ENCODE measurements at regions not wholly inside any gene's neighbourhood (a gene's known extent, or its start where the extent isn't known, plus 50 kb on each side); places are given as distances from the start of the nearest gene placed in this dataset.

- Histone ChIP-seq H3K4me3 (ENCODE audit: low read depth, low read length) (no peak overlapping the region), H3K27me3 (ENCODE audit: control insufficient read depth, insufficient read depth, low read length) (no peaks in the 10 kb centered on the region), H3K27ac (ENCODE audit: low read depth, low read length) (no peak overlapping the region), H3K9me3 (ENCODE audit: control insufficient read depth, insufficient read depth, low read length) (no peaks in the 10 kb centered on the region)
- POLR2A ChIA-PET: interaction anchor here (0.5 to 2.1 kb wide), 5 partner anchors 37 to 185 kb away, joined by 3 to 11 read pairs (median 8); partner anchors contain the start of gene TJP1
- DNase-seq (ENCODE audit: low read depth, low spot score): no peak
- CTCF ChIA-PET: interaction anchor here (0.6 to 3.3 kb wide), 59 partner anchors 9 to 260 kb away, joined by 3 to 126 read pairs (median 6); partner anchors contain the start of gene TJP1
- TF ChIP-seq, protein P1, sequence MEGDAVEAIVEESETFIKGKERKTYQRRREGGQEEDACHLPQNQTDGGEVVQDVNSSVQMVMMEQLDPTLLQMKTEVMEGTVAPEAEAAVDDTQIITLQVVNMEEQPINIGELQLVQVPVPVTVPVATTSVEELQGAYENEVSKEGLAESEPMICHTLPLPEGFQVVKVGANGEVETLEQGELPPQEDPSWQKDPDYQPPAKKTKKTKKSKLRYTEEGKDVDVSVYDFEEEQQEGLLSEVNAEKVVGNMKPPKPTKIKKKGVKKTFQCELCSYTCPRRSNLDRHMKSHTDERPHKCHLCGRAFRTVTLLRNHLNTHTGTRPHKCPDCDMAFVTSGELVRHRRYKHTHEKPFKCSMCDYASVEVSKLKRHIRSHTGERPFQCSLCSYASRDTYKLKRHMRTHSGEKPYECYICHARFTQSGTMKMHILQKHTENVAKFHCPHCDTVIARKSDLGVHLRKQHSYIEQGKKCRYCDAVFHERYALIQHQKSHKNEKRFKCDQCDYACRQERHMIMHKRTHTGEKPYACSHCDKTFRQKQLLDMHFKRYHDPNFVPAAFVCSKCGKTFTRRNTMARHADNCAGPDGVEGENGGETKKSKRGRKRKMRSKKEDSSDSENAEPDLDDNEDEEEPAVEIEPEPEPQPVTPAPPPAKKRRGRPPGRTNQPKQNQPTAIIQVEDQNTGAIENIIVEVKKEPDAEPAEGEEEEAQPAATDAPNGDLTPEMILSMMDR (IDR thresholded peaks at IDR 0.05; ENCODE audit: low read depth, low read length): no peak
These were observed 103.8 kb upstream of the TJP1 start for GRCh38 chr15:29926083-29926388.

GRCh38 chr15:29925227-29926082 lies 103.2 kb upstream of the TJP1 start:
- ChIA-PET POLR2A (interaction anchor here (0.5 to 2.1 kb wide), 9 partner anchors 8 to 184 kb away, joined by 3 to 11 read pairs (median 4); partner anchors contain the start of gene TJP1), CTCF (interaction anchor here (0.5 to 3.3 kb wide), 70 partner anchors 9 to 780 kb away, joined by 3 to 126 read pairs (median 5); partner anchors contain the start of gene TJP1)
- Histone ChIP-seq H3K27ac (ENCODE audit: low read depth, low read length) (no peak overlapping the region), H3K4me3 (ENCODE audit: low read depth, low read length) (no peak overlapping the region), H3K27me3 (ENCODE audit: control insufficient read depth, insufficient read depth, low read length) (no peaks in the 10 kb centered on the region), H3K9me3 (ENCODE audit: control insufficient read depth, insufficient read depth, low read length) (no peaks in the 10 kb centered on the region)
- peak; percentile 44 for DNase-seq (ENCODE audit: low read depth, low spot score)
- TF ChIP-seq, protein P1 (IDR thresholded peaks at IDR 0.05; ENCODE audit: low read depth, low read length): peak; percentile 90

- ChIA-PET CTCF (interaction anchor here (0.6 to 3.3 kb wide), 22 partner anchors 8 to 258 kb away, joined by 3 to 126 read pairs (median 10); no protein-coding TSS in a partner anchor), POLR2A (interaction anchor here (0.6 to 2.1 kb wide), 8 partner anchors 9 to 176 kb away, joined by 3 to 11 read pairs (median 4); partner anchors contain the start of gene TJP1)
- TF ChIP-seq, protein P1 (IDR thresholded peaks at IDR 0.05; ENCODE audit: low read depth, low read length): no peak
- DNase-seq (ENCODE audit: low read depth, low spot score): peak; percentile 57
- Histone ChIP-seq H3K27me3 (ENCODE audit: control insufficient read depth, insufficient read depth, low read length) (no peaks in the 10 kb centered on the region), H3K4me3 (ENCODE audit: low read depth, low read length) (no peak overlapping the region), H3K9me3 (ENCODE audit: control insufficient read depth, insufficient read depth, low read length) (no peaks in the 10 kb centered on the region), H3K27ac (ENCODE audit: low read depth, low read length) (no peak overlapping the region)
These were observed 102.5 kb upstream of the TJP1 start for GRCh38 chr15:29924750-29925149.

DNA sequence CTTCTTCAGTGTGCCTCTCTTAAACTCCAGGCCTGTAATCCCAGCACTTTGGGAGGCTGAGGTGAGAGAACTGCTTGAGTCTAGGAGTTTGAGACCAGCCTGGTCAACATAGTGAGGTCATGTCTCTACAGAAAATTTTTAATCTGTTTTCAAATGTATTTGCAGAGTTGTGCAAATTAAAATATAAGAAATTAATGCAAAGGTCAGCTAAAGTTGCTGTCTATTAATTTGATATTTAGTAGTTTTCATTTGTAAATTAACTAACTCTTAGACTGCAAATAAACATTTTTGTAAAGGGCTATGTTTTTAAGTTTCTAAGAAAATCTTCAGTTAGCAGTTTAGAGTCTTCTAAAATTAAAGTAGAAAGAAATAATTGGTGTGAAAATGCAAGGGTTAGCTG lies 99.9 kb upstream of the TJP1 start:
- ChIA-PET POLR2A (no interaction called here), CTCF (no interaction called here)
- TF ChIP-seq, protein P1 (IDR thresholded peaks at IDR 0.05; ENCODE audit: low read depth, low read length): no peak
- no peak for DNase-seq (ENCODE audit: low read depth, low spot score)
- Histone ChIP-seq H3K9me3 (ENCODE audit: control insufficient read depth, insufficient read depth, low read length) (no peaks in the 10 kb centered on the region), H3K27ac (ENCODE audit: low read depth, low read length) (no peak overlapping the region), H3K4me3 (ENCODE audit: low read depth, low read length) (no peak overlapping the region), H3K27me3 (ENCODE audit: control insufficient read depth, insufficient read depth, low read length) (no peaks in the 10 kb centered on the region)

DNA sequence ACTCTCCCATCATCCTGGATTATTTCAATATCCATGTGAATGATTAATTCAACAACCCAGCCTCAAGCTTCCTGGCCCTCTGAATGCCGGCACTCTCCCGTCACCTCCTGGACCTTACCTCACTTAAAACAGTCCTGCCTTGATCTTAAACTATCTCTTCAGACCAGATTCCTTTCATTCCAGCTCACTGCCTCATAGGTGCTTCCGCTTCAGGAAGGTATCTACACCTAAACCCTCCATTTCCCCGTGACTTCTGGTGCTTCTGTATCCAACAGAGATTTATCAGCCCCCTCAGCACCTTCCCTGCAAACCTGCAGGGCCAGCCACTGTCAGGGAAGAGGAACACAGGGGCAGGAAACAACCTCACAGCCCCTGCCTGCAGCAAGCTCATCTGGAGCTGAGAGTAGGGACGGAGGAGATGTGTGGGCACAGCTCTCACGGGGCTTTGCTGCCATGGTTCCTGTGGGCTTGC lies 98.9 kb upstream of the TJP1 start:
- no peak for DNase-seq (ENCODE audit: low read depth, low spot score)
- POLR2A ChIA-PET: interaction anchor here (1.0 kb wide), 1 partner anchor 32 kb away, joined by 3 read pairs; no protein-coding TSS in a partner anchor
- TF ChIP-seq, protein P1 (IDR thresholded peaks at IDR 0.05; ENCODE audit: low read depth, low read length): no peak

More for the DNA sequence above, 98.9 kb upstream of the TJP1 start:
- Histone ChIP-seq H3K27ac (ENCODE audit: low read depth, low read length) (no peak overlapping the region), H3K9me3 (ENCODE audit: control insufficient read depth, insufficient read depth, low read length) (no peaks in the 10 kb centered on the region), H3K27me3 (ENCODE audit: control insufficient read depth, insufficient read depth, low read length) (no peaks in the 10 kb centered on the region), H3K4me3 (ENCODE audit: low read depth, low read length) (no peak overlapping the region)
- CTCF ChIA-PET: no interaction called here

All from AG04450 (cell line).